Ishikawa (cell line): ENCODE measurements at regions not wholly inside any gene's neighbourhood (a gene's known extent, or its start where the extent isn't known, plus 50 kb on each side); places are given as distances from the start of the nearest gene placed in this dataset.

Source experiments
- CEBPB ChIP-seq: IDR thresholded peaks from 2 replicates; pipeline ENCODE4 v1.6.1; 2012
- CREB1 ChIP-seq: IDR thresholded peaks from 2 replicates; pipeline ENCODE4 v1.6.1; 2012; ENCODE audit warnings: low read depth
- EGR1 ChIP-seq: IDR thresholded peaks from 2 replicates; pipeline ENCODE4 v1.6.1; 2012
- EP300 ChIP-seq: IDR thresholded peaks from 2 replicates; pipeline ENCODE4 v1.6.1; 2012; ENCODE audit warnings: borderline replicate concordance
- FOXM1 ChIP-seq: IDR thresholded peaks from 2 replicates; pipeline ENCODE4 v1.6.1; 2012; ENCODE audit warnings: low read depth, borderline replicate concordance
- MAX ChIP-seq: IDR thresholded peaks from 2 replicates; pipeline ENCODE4 v1.6.1; 2012
- NFIC ChIP-seq: IDR thresholded peaks from 2 replicates; pipeline ENCODE4 v1.6.1; 2012
- RAD21 ChIP-seq: IDR thresholded peaks from 2 replicates; pipeline ENCODE4 v1.6.1; 2012; ENCODE audit warnings: low read depth
- REST ChIP-seq: IDR thresholded peaks from 2 replicates; pipeline ENCODE4 v1.6.1; 2012; ENCODE audit warnings: low read depth, mild to moderate bottlenecking
- TAF1 ChIP-seq: IDR thresholded peaks from 2 replicates; pipeline ENCODE4 v1.6.1; 2012; ENCODE audit warnings: low read depth, mild to moderate bottlenecking
- TCF12 ChIP-seq: IDR thresholded peaks from 2 replicates; pipeline ENCODE4 v1.6.1; 2012; ENCODE audit warnings: low read depth
- TEAD4 ChIP-seq: IDR thresholded peaks from 2 replicates; pipeline ENCODE4 v1.6.1; 2012
- YY1 ChIP-seq: IDR thresholded peaks from 2 replicates; pipeline ENCODE4 v1.6.1; 2012; ENCODE audit warnings: low read depth
- ZBTB7A ChIP-seq: IDR thresholded peaks from 2 replicates; pipeline ENCODE4 v1.6.1; 2012; ENCODE audit warnings: low read depth
- TF ChIP-seq, protein P1 (sequence below): IDR thresholded peaks from 2 replicates; pipeline ENCODE4 v1.6.1; 2012

DNA sequence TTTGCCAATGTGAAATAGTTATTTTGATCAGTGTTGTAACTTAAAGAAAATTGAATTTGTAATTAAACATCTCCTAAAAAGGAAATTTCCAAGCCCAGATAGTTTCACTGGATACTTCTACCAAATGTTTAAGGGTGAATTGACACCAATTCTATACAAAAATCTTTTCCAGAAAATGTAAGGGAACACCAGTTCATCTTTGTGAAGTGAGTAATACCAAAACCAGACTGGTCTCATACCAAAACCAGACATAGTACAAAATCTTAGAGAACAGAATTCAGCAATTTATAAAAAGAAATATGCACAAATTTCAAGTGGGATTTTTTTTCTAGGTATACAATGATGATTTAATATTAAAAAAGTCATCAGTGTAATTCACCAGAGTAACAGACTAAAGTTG, 86.0 kb upstream of the ZNF32 start:
- TF ChIP-seq EP300 (no peak), TCF12 (no peak), NFIC (no peak), TEAD4 (no peak), TAF1 (no peak), ZBTB7A (no peak), YY1 (no peak), FOXM1 (no peak), CEBPB (no peak), REST (no peak), EGR1 (no peak), MAX (no peak), CREB1 (no peak)
- TF ChIP-seq, protein P1, sequence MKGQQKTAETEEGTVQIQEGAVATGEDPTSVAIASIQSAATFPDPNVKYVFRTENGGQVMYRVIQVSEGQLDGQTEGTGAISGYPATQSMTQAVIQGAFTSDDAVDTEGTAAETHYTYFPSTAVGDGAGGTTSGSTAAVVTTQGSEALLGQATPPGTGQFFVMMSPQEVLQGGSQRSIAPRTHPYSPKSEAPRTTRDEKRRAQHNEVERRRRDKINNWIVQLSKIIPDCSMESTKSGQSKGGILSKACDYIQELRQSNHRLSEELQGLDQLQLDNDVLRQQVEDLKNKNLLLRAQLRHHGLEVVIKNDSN: no peak

DNA sequence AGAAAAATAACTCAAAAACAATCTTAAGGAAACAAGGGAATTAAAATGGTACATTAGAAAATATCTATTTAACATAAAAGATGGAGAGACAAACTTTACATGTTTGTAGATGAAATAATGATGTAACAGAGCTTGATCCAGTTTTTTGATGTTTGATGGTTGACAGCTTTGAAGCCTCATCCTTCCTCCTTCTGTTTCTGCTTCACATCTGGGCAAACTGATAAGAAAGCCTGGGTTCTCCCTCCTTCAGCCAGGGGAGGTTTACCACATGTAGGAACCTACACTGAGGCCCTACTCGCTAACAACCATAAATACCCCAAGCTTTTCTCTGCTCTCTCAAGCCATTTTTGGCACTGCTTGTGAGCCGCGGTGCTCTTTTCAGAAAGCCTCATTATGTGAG, 82.8 kb upstream of the ZNF32 start:
- TF ChIP-seq TCF12: no peak
- TF ChIP-seq RAD21: no peak
- TF ChIP-seq, protein P1: no peak
- no peak for TF ChIP-seq ZBTB7A
- TF ChIP-seq EGR1: no peak
- TF ChIP-seq TAF1: no peak
- TF ChIP-seq CEBPB: no peak
- no peak for TF ChIP-seq NFIC
- TF ChIP-seq CREB1: no peak
- TF ChIP-seq TEAD4: no peak
- TF ChIP-seq REST: no peak
- no peak for TF ChIP-seq FOXM1
- TF ChIP-seq YY1: no peak
- TF ChIP-seq MAX: no peak
- no peak for TF ChIP-seq EP300

GRCh38 chr10:43728425-43728824, 79.7 kb upstream of the ZNF32 start:
- no peak for TF ChIP-seq CEBPB
- no peak for TF ChIP-seq CREB1
- TF ChIP-seq EGR1: no peak
- no peak for TF ChIP-seq NFIC
- TF ChIP-seq EP300: no peak
- no peak for TF ChIP-seq YY1
- TF ChIP-seq TCF12: no peak
- TF ChIP-seq TEAD4: no peak
- no peak for TF ChIP-seq REST
- no peak for TF ChIP-seq RAD21
- TF ChIP-seq, protein P1: no peak
- no peak for TF ChIP-seq TAF1
- no peak for TF ChIP-seq MAX
- no peak for TF ChIP-seq FOXM1
- TF ChIP-seq ZBTB7A: no peak

DNA sequence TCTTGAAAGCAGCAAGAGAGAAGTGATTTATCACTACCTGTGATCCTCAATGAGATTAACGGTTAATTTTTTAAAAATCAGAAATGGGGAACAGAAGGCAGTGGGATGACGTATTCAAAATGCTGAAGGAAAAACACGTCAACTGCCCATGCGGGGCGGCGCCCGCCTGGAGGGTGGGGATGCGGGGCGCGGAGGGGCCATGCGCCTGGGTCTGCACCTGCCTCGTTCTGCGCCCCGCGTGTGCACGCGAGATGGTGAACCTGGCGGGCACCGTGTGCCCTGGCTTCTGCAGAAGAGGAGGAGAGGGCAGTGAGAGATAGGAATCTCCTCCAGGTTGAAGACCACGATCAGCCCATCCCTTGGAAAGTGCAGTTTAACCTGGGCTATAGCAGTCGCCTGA, 79.3 kb upstream of the ZNF32 start:
- no peak for TF ChIP-seq ZBTB7A
- TF ChIP-seq FOXM1: no peak
- TF ChIP-seq CEBPB: no peak
- TF ChIP-seq EP300: no peak
- TF ChIP-seq EGR1: no peak
- no peak for TF ChIP-seq TCF12
- no peak for TF ChIP-seq TEAD4
- TF ChIP-seq TAF1: no peak
